HCT116 (cell line): ENCODE measurements at regions not wholly inside any gene's neighbourhood (a gene's known extent, or its start where the extent isn't known, plus 50 kb on each side); places are given as distances from the start of the nearest gene placed in this dataset.

ENCODE experiments used
- ATAC-seq: fragments of 200-7000 bp; cut with Tn5 transposase; 2 replicates; pipeline ENCODE4 v1.9.1; 2020; ENCODE audit warnings: mild to moderate bottlenecking, moderate library complexity
- BruUV-seq: library from RNA; stranded (reverse); fragments of 400-500 nt; replicated peaks from 2 replicates; lab custom pipeline; 2021; lab: Mats Ljungman, UMichigan
- CTCF ChIA-PET: fragments of 300-600 bp; sonication (Branson Sonifier 250); formaldehyde crosslinking; loops from one replicate; lab custom pipeline; 2021; ENCODE audit warnings: antibody characterized with exemption; lab: Charles Lee
- POLR2A ChIA-PET: fragments of 300-600, 350-600 bp; sonication (Branson Sonifier 250); formaldehyde crosslinking; loops from one replicate; lab custom pipeline; 2021; ENCODE audit warnings: antibody characterized with exemption; lab: Charles Lee
- RAD21 ChIA-PET, 2 experiments: fragments of 300-600 bp; sonication (Branson Sonifier 250); formaldehyde crosslinking; loops; one replicate each; lab custom pipeline; 2023; ENCODE audit warnings: low total read pairs in 2 of 2; ENCODE audit not compliant: uncharacterized antibody in 2 of 2, unreplicated experiment in 2 of 2, low non-redundant PET in 1 of 2; lab: Charles Lee
- DNase-seq: peaks from one replicate; pipeline ENCODE4 v3.0.0-alpha.2; 2010; ENCODE audit warnings: low read depth, low spot score
- H2AFZ ChIP-seq: fragments of 200-600 bp; shearing (Covaris generic), sonication (generic); 2 replicates; pipeline ENCODE4 v1.6.1; 2017; ENCODE audit warnings: low read depth, mixed run types, mixed read lengths, antibody characterized with exemption, low read length; ENCODE audit not compliant: poor library complexity, severe bottlenecking
- H3K27ac ChIP-seq: 2 replicates; pipeline ENCODE4 v1.5.1; 2012; ENCODE audit warnings: low read depth, low read length
- H3K27me3 ChIP-seq: fragments of 200-600 bp; sonication (generic); 2 replicates; pipeline ENCODE4 v1.6.1; 2016; ENCODE audit warnings: mixed run types, low read length, mixed read lengths; ENCODE audit not compliant: insufficient read depth
- H3K36me3 ChIP-seq, 2 experiments: fragments of 200-500 bp in 1 of 2; fragments of 200-600 bp in 1 of 2; sonication (Bioruptor generic) in 1 of 2; sonication (generic) in 1 of 2; 2 replicates each; pipeline versions ENCODE4 v1.5.1 to v1.6.1; 2014 to 2016; ENCODE audit warnings: low read length in 2 of 2, inconsistent platforms in 1 of 2, mixed read lengths in 1 of 2, mixed run types in 1 of 2; ENCODE audit not compliant: insufficient read depth in 2 of 2, control insufficient read depth in 1 of 2
- H3K4me1 ChIP-seq, 2 experiments: fragments of 200-600 bp in 1 of 2; sonication (generic) in 1 of 2; 2 replicates each; pipeline versions ENCODE4 v1.5.1 to v1.6.1; 2012 to 2017; ENCODE audit warnings: low read length in 2 of 2, inconsistent platforms in 1 of 2, mild to moderate bottlenecking in 1 of 2, mixed read lengths in 1 of 2, mixed run types in 1 of 2, moderate library complexity in 1 of 2; ENCODE audit not compliant: insufficient read depth in 2 of 2, control insufficient read depth in 1 of 2
- H3K4me2 ChIP-seq: fragments of 200-600 bp; sonication (generic); 2 replicates; pipeline ENCODE4 v1.6.1; 2017; ENCODE audit warnings: mixed run types, low read length, mixed read lengths
- H3K4me3 ChIP-seq, 2 experiments: fragments of 200-600 bp in 1 of 2; sonication (generic) in 1 of 2; replicated peaks in 1 of 2; 2 replicates each; pipeline ENCODE4 v1.5.1; 2011 to 2016; ENCODE audit warnings: low read length in 2 of 2, control low read depth in 1 of 2, low read depth in 1 of 2, mild to moderate bottlenecking in 1 of 2, mixed read lengths in 1 of 2, mixed run types in 1 of 2
- H3K79me2 ChIP-seq: fragments of 200-600 bp; sonication (generic); 2 replicates; pipeline ENCODE4 v1.6.1; 2017; ENCODE audit warnings: mild to moderate bottlenecking, mixed run types, low read length, moderate library complexity, mixed read lengths; ENCODE audit not compliant: insufficient read depth
- H3K9ac ChIP-seq: fragments of 200-600 bp; sonication (generic); 2 replicates; pipeline ENCODE4 v1.6.1; 2016; ENCODE audit warnings: low read length, mixed read lengths
- H3K9me2 ChIP-seq: fragments of 200-600 bp; sonication (generic), shearing (Covaris generic); 2 replicates; pipeline ENCODE4 v1.6.1; 2017; ENCODE audit warnings: mixed run types, mild to moderate bottlenecking, moderate library complexity; ENCODE audit not compliant: insufficient read depth
- H3K9me3 ChIP-seq, 2 experiments: fragments of 200-500 bp in 1 of 2; fragments of 200-600 bp in 1 of 2; sonication (Bioruptor generic) in 1 of 2; sonication (generic) in 1 of 2; 2 replicates each; pipeline ENCODE4 v1.6.1; 2014 to 2017; ENCODE audit warnings: low read length in 2 of 2, mixed read lengths in 2 of 2, inconsistent platforms in 1 of 2, low read depth in 1 of 2, mild to moderate bottlenecking in 1 of 2, mixed run types in 1 of 2, moderate library complexity in 1 of 2; ENCODE audit not compliant: control insufficient read depth in 1 of 2, insufficient read depth in 1 of 2
- H4K20me1 ChIP-seq: fragments of 200-600 bp; sonication (generic), shearing (Covaris generic); 2 replicates; pipeline ENCODE4 v1.6.1; 2017; ENCODE audit warnings: mixed run types, mild to moderate bottlenecking, moderate library complexity; ENCODE audit not compliant: insufficient read depth
- CBX3 ChIP-seq: IDR thresholded peaks from 2 replicates; pipeline ENCODE4 v1.6.1; 2012; ENCODE audit warnings: low read depth
- CEBPB ChIP-seq: IDR thresholded peaks from 2 replicates; pipeline ENCODE4 v1.6.1; 2012; ENCODE audit warnings: low read depth
- EGR1 ChIP-seq: IDR thresholded peaks from 2 replicates; pipeline ENCODE4 v1.6.1; 2012; ENCODE audit warnings: low read depth
- ELF1 ChIP-seq: IDR thresholded peaks from 2 replicates; pipeline ENCODE4 v1.6.1; 2012; ENCODE audit warnings: low read depth, borderline replicate concordance
- EZH2 ChIP-seq: fragments of 200-600 bp; sonication (generic); IDR thresholded peaks from 2 replicates; pipeline ENCODE4 v1.6.1; 2017; ENCODE audit warnings: antibody characterized with exemption, mixed run types
- EZH2phosphoT487 ChIP-seq: fragments of 200-600 bp; IDR thresholded peaks from 2 replicates; pipeline ENCODE4 v1.6.1; 2018; ENCODE audit warnings: antibody characterized with exemption, borderline replicate concordance
- FOSL1 ChIP-seq: IDR thresholded peaks from 2 replicates; pipeline ENCODE4 v1.6.1; 2012; ENCODE audit warnings: low read depth
- JUND ChIP-seq: IDR thresholded peaks from 2 replicates; pipeline ENCODE4 v1.6.1; 2012
- POLR2A ChIP-seq: IDR thresholded peaks from 2 replicates; pipeline ENCODE4 v1.7.0; 2011; ENCODE audit warnings: borderline replicate concordance; ENCODE audit not compliant: insufficient read depth, insufficient read length; ENCODE audit errors: extremely low read depth
- POLR2AphosphoS5 ChIP-seq: IDR thresholded peaks from 2 replicates; pipeline ENCODE4 v1.6.1; 2011; ENCODE audit warnings: mild to moderate bottlenecking, low read depth, low read length, moderate library complexity
- TCF7L2 ChIP-seq: IDR thresholded peaks from 2 replicates; pipeline ENCODE4 v1.7.0; 2011; ENCODE audit warnings: borderline replicate concordance, inconsistent platforms; ENCODE audit not compliant: insufficient read depth, insufficient read length; ENCODE audit errors: extremely low read depth
- ZFX ChIP-seq: fragments of 450-650 bp; IDR thresholded peaks from 2 replicates; pipeline ENCODE4 v1.6.1; 2017
- ZNF274 ChIP-seq: fragments of 200-500 bp; sonication (Bioruptor generic); IDR thresholded peaks from 2 replicates; pipeline ENCODE4 v1.6.1; 2014; ENCODE audit warnings: mild to moderate bottlenecking, low read depth, low read length, inconsistent platforms
- intact Hi-C: fragments of 100-400 bp; cut with micrococcal nuclease; formaldehyde crosslinking; loops from 2 replicates; pipeline ENCODE4 v1.10.0; 2022
- TF ChIP-seq, protein P1 (sequence below): IDR thresholded peaks from 2 replicates; pipeline ENCODE4 v1.6.1; 2012; ENCODE audit warnings: low read depth
- TF ChIP-seq, protein P2 (sequence below): IDR thresholded peaks from 2 replicates; pipeline ENCODE4 v1.6.1; 2011; ENCODE audit warnings: mild to moderate bottlenecking, low read length, moderate library complexity; ENCODE audit not compliant: insufficient replicate concordance; ENCODE audit errors: extremely low read depth
- TF ChIP-seq, protein P3 (sequence below): IDR thresholded peaks from 2 replicates; pipeline ENCODE4 v1.6.1; 2012
- TF ChIP-seq, protein P4 (sequence below), 3 experiments: fragments of 200-600 bp in 1 of 3; sonication (generic) in 1 of 3; IDR thresholded peaks in 2 of 3; conservative IDR thresholded peaks in 1 of 3; 2 replicates each; pipeline ENCODE4 v1.5.1; 2012 to 2017; ENCODE audit warnings: low read depth in 2 of 3, low read length in 2 of 3, antibody characterized with exemption in 1 of 3, borderline replicate concordance in 1 of 3, control low read depth in 1 of 3, mild to moderate bottlenecking in 1 of 3, mixed read lengths in 1 of 3, mixed run types in 1 of 3, moderate library complexity in 1 of 3; ENCODE audit not compliant: insufficient read depth in 1 of 3

DNA sequence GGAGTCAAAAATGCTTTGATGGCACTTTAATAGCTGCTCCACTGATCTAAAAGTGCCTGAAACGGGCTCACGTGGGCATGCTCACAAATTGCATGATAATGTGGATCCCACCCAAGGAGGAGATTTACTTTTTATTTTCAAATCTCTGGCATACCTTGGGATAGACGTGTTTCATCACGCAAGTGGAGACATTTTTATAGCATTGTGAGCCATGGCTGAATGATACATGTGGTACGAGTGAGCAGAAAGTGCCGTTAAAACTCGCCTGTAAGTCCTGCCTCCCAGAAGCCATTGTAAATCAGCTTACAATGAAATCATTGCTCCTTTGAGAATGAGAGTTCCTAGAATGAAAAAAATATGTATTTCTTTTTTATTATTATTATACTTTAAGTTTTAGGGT, 514.7 kb downstream of the MAT2B start:
- ChIA-PET CTCF (no interaction called here), POLR2A (no interaction called here), RAD21 (no interaction called here)
- Histone ChIP-seq H3K9me3 (peaks cover 0 to 5% of the 10 kb centered on the region in 2 experiments; a peak in 1 of 4 replicates), H3K9ac (no peak overlapping the region), H4K20me1 (no peaks in the 10 kb centered on the region), H3K79me2 (no peaks in the 10 kb centered on the region), H3K4me2 (no peak overlapping the region), H3K36me3 (no peaks in the 10 kb centered on the region), H3K27ac (no peak overlapping the region), H2AFZ (no peak overlapping the region), H3K4me3 (no peak overlapping the region), H3K9me2 (no peaks in the 10 kb centered on the region), H3K4me1 (no peaks in the 10 kb centered on the region), H3K27me3 (no peaks in the 10 kb centered on the region)
- TF ChIP-seq TCF7L2, result no peak
- TF ChIP-seq, protein P1, sequence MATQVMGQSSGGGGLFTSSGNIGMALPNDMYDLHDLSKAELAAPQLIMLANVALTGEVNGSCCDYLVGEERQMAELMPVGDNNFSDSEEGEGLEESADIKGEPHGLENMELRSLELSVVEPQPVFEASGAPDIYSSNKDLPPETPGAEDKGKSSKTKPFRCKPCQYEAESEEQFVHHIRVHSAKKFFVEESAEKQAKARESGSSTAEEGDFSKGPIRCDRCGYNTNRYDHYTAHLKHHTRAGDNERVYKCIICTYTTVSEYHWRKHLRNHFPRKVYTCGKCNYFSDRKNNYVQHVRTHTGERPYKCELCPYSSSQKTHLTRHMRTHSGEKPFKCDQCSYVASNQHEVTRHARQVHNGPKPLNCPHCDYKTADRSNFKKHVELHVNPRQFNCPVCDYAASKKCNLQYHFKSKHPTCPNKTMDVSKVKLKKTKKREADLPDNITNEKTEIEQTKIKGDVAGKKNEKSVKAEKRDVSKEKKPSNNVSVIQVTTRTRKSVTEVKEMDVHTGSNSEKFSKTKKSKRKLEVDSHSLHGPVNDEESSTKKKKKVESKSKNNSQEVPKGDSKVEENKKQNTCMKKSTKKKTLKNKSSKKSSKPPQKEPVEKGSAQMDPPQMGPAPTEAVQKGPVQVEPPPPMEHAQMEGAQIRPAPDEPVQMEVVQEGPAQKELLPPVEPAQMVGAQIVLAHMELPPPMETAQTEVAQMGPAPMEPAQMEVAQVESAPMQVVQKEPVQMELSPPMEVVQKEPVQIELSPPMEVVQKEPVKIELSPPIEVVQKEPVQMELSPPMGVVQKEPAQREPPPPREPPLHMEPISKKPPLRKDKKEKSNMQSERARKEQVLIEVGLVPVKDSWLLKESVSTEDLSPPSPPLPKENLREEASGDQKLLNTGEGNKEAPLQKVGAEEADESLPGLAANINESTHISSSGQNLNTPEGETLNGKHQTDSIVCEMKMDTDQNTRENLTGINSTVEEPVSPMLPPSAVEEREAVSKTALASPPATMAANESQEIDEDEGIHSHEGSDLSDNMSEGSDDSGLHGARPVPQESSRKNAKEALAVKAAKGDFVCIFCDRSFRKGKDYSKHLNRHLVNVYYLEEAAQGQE, result no peak
- TF ChIP-seq JUND, result no peak
- no peak for TF ChIP-seq POLR2AphosphoS5
- TF ChIP-seq EGR1, result no peak
- no peak for TF ChIP-seq ZFX
- TF ChIP-seq, protein P2, sequence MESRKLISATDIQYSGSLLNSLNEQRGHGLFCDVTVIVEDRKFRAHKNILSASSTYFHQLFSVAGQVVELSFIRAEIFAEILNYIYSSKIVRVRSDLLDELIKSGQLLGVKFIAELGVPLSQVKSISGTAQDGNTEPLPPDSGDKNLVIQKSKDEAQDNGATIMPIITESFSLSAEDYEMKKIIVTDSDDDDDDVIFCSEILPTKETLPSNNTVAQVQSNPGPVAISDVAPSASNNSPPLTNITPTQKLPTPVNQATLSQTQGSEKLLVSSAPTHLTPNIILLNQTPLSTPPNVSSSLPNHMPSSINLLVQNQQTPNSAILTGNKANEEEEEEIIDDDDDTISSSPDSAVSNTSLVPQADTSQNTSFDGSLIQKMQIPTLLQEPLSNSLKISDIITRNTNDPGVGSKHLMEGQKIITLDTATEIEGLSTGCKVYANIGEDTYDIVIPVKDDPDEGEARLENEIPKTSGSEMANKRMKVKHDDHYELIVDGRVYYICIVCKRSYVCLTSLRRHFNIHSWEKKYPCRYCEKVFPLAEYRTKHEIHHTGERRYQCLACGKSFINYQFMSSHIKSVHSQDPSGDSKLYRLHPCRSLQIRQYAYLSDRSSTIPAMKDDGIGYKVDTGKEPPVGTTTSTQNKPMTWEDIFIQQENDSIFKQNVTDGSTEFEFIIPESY, result no peak
- no peak for TF ChIP-seq FOSL1
- TF ChIP-seq, protein P3, sequence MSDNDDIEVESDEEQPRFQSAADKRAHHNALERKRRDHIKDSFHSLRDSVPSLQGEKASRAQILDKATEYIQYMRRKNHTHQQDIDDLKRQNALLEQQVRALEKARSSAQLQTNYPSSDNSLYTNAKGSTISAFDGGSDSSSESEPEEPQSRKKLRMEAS, result no peak
- no peak for TF ChIP-seq EZH2phosphoT487
- TF ChIP-seq, protein P4, sequence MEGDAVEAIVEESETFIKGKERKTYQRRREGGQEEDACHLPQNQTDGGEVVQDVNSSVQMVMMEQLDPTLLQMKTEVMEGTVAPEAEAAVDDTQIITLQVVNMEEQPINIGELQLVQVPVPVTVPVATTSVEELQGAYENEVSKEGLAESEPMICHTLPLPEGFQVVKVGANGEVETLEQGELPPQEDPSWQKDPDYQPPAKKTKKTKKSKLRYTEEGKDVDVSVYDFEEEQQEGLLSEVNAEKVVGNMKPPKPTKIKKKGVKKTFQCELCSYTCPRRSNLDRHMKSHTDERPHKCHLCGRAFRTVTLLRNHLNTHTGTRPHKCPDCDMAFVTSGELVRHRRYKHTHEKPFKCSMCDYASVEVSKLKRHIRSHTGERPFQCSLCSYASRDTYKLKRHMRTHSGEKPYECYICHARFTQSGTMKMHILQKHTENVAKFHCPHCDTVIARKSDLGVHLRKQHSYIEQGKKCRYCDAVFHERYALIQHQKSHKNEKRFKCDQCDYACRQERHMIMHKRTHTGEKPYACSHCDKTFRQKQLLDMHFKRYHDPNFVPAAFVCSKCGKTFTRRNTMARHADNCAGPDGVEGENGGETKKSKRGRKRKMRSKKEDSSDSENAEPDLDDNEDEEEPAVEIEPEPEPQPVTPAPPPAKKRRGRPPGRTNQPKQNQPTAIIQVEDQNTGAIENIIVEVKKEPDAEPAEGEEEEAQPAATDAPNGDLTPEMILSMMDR (IDR thresholded peaks at IDR 0.05 in 2 of 3, conservative IDR thresholded peaks at IDR 0.05 in 1 of 3; ENCODE audit: borderline replicate concordance in 1 of 3, insufficient read depth in 1 of 3, low read depth in 2 of 3, low read length in 2 of 3), result no peak
- TF ChIP-seq POLR2A, result no peak
- no peak for TF ChIP-seq ZNF274
- no peak for TF ChIP-seq ELF1
- no peak for TF ChIP-seq CBX3
- TF ChIP-seq CEBPB, result no peak
- TF ChIP-seq EZH2, result no peak
- ATAC-seq (no peak), DNase-seq (no peak)
- intact Hi-C loops, result no loop called here
- no TSS peak for BruUV-seq
